H1 (cell line): ENCODE measurements at regions not wholly inside any gene's neighbourhood (a gene's known extent, or its start where the extent isn't known, plus 50 kb on each side); places are given as distances from the start of the nearest gene placed in this dataset.

Experiments used
- TAF7 ChIP-seq: optimal IDR thresholded peaks from 2 replicates; pipeline ENCODE3; 2011; ENCODE audit warnings: low read depth, mild to moderate bottlenecking, inconsistent platforms, low read length, moderate library complexity, borderline replicate concordance
- TF ChIP-seq, protein P1 (sequence below): fragments of 300-600 bp; sonication (generic); IDR thresholded peaks from 2 replicates; pipeline ENCODE4 v1.7.1; 2012; ENCODE audit warnings: low read length, moderate library complexity, mild to moderate bottlenecking, inconsistent platforms; ENCODE audit not compliant: insufficient replicate concordance

DNA sequence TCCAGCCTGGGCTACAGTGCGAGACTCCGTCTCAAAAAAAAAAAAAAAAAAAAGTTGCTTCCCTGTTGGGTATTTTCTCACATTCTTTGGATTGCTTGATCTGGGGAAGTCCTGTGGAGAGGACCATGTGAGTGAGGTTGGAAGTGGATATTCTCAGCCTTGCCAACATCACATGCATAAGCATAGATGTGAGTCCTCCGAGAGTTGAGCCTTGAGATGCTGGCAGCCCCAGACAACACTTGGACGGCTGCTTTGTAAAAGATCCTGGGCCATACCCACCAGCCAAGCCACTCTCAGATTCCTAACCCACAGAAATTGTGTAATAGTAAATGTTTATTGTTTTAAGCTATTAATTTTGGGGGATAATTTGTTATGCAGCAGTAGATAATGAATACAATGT lies 1570.0 kb upstream of the GOT2 start (continued):
- TF ChIP-seq, protein P1, sequence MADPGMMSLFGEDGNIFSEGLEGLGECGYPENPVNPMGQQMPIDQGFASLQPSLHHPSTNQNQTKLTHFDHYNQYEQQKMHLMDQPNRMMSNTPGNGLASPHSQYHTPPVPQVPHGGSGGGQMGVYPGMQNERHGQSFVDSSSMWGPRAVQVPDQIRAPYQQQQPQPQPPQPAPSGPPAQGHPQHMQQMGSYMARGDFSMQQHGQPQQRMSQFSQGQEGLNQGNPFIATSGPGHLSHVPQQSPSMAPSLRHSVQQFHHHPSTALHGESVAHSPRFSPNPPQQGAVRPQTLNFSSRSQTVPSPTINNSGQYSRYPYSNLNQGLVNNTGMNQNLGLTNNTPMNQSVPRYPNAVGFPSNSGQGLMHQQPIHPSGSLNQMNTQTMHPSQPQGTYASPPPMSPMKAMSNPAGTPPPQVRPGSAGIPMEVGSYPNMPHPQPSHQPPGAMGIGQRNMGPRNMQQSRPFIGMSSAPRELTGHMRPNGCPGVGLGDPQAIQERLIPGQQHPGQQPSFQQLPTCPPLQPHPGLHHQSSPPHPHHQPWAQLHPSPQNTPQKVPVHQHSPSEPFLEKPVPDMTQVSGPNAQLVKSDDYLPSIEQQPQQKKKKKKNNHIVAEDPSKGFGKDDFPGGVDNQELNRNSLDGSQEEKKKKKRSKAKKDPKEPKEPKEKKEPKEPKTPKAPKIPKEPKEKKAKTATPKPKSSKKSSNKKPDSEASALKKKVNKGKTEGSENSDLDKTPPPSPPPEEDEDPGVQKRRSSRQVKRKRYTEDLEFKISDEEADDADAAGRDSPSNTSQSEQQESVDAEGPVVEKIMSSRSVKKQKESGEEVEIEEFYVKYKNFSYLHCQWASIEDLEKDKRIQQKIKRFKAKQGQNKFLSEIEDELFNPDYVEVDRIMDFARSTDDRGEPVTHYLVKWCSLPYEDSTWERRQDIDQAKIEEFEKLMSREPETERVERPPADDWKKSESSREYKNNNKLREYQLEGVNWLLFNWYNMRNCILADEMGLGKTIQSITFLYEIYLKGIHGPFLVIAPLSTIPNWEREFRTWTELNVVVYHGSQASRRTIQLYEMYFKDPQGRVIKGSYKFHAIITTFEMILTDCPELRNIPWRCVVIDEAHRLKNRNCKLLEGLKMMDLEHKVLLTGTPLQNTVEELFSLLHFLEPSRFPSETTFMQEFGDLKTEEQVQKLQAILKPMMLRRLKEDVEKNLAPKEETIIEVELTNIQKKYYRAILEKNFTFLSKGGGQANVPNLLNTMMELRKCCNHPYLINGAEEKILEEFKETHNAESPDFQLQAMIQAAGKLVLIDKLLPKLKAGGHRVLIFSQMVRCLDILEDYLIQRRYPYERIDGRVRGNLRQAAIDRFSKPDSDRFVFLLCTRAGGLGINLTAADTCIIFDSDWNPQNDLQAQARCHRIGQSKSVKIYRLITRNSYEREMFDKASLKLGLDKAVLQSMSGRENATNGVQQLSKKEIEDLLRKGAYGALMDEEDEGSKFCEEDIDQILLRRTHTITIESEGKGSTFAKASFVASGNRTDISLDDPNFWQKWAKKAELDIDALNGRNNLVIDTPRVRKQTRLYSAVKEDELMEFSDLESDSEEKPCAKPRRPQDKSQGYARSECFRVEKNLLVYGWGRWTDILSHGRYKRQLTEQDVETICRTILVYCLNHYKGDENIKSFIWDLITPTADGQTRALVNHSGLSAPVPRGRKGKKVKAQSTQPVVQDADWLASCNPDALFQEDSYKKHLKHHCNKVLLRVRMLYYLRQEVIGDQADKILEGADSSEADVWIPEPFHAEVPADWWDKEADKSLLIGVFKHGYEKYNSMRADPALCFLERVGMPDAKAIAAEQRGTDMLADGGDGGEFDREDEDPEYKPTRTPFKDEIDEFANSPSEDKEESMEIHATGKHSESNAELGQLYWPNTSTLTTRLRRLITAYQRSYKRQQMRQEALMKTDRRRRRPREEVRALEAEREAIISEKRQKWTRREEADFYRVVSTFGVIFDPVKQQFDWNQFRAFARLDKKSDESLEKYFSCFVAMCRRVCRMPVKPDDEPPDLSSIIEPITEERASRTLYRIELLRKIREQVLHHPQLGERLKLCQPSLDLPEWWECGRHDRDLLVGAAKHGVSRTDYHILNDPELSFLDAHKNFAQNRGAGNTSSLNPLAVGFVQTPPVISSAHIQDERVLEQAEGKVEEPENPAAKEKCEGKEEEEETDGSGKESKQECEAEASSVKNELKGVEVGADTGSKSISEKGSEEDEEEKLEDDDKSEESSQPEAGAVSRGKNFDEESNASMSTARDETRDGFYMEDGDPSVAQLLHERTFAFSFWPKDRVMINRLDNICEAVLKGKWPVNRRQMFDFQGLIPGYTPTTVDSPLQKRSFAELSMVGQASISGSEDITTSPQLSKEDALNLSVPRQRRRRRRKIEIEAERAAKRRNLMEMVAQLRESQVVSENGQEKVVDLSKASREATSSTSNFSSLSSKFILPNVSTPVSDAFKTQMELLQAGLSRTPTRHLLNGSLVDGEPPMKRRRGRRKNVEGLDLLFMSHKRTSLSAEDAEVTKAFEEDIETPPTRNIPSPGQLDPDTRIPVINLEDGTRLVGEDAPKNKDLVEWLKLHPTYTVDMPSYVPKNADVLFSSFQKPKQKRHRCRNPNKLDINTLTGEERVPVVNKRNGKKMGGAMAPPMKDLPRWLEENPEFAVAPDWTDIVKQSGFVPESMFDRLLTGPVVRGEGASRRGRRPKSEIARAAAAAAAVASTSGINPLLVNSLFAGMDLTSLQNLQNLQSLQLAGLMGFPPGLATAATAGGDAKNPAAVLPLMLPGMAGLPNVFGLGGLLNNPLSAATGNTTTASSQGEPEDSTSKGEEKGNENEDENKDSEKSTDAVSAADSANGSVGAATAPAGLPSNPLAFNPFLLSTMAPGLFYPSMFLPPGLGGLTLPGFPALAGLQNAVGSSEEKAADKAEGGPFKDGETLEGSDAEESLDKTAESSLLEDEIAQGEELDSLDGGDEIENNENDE, result no peak
- TF ChIP-seq TAF7, result no peak
